ENCODE measurements at regions not wholly inside any gene's neighbourhood (a gene's known extent, or its start where the extent isn't known, plus 50 kb on each side); places are given as distances from the start of the nearest gene placed in this dataset.

DNA sequence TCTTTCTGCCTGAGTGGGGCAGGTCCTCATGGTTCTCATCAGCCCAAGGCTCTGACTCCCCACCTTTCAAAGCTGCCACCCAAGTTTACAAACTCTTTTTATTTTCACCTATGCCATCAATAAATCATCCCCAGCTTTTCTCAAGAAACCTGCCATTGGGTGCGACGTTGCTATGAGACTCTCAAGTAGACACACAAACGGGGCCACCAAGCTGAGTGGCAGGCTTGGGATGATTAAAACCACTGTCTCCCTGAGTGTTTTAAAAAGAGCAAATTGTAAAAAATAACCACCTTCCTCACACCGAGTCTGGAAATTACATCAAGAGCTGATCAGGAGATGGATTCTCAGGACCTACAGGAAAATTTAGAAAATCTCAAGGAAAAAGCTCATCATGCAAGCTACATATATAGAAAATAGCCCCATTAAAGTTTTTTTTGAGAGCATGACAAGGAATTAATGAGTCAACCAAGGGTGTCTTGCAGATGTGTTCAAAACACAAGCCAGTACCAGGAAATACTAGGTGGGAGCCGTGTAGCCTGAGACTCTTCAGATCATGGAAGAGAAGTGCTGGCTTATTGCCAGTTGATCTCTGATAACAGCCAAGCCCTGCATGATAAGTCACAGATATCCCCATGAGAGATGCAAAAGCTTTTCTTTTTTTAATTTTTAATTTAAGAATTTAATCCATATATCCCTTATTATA lies 158.4 kb upstream of the BACE2 start:
- H4K20me1 ChIP-seq (ENCODE audit: control insufficient read depth, insufficient read depth, low read length, poor library complexity, severe bottlenecking): no peaks in the 10 kb centered on the region
- no peak overlapping the region for H3K27ac ChIP-seq (ENCODE audit: low read length in 2 of 2)
- no peak overlapping the region for H3K27ac Mint-ChIP-seq
- H3K36me3 ChIP-seq (replicated peaks in 1 of 2; ENCODE audit: control extremely low read depth in 1 of 2, control insufficient read depth in 1 of 2, extremely low read depth in 1 of 2, insufficient read depth in 2 of 2, low read length in 1 of 2): no peaks in the 10 kb centered on the region
- TF ChIP-seq, protein P1, sequence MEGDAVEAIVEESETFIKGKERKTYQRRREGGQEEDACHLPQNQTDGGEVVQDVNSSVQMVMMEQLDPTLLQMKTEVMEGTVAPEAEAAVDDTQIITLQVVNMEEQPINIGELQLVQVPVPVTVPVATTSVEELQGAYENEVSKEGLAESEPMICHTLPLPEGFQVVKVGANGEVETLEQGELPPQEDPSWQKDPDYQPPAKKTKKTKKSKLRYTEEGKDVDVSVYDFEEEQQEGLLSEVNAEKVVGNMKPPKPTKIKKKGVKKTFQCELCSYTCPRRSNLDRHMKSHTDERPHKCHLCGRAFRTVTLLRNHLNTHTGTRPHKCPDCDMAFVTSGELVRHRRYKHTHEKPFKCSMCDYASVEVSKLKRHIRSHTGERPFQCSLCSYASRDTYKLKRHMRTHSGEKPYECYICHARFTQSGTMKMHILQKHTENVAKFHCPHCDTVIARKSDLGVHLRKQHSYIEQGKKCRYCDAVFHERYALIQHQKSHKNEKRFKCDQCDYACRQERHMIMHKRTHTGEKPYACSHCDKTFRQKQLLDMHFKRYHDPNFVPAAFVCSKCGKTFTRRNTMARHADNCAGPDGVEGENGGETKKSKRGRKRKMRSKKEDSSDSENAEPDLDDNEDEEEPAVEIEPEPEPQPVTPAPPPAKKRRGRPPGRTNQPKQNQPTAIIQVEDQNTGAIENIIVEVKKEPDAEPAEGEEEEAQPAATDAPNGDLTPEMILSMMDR (IDR thresholded peaks at IDR 0.05): no peak
- no peak for TF ChIP-seq EZH2 (IDR thresholded peaks at IDR 0.05; ENCODE audit: borderline replicate concordance, insufficient read depth, low read depth, low read length, poor library complexity, severe bottlenecking)
- H3K4me1 Mint-ChIP-seq: no peaks in the 10 kb centered on the region
- no peaks in the 10 kb centered on the region for H3K4me1 ChIP-seq (ENCODE audit: control insufficient read depth in 2 of 2, insufficient read depth in 2 of 2, low read length in 2 of 2)
- H3K27me3 Mint-ChIP-seq: peaks cover 2% of the 10 kb centered on the region
- intact Hi-C loops (cut with micrococcal nuclease): no loop called here
- H3K4me3 Mint-ChIP-seq: no peak overlapping the region
- no peaks in the 10 kb centered on the region for H3K79me2 ChIP-seq (ENCODE audit: control insufficient read depth, insufficient read depth, low read length)
- H3K4me2 ChIP-seq (replicated peaks; ENCODE audit: low read depth, low read length, poor library complexity, severe bottlenecking): no peak overlapping the region
- 89% methylated on average over 5 of the region's 5 CpGs for WGBS (ENCODE audit: insufficient coverage)
- CTCF ChIA-PET: interaction anchor here (1.0 kb wide), 1 partner anchor 15 kb away, joined by 3 read pairs; no protein-coding TSS in a partner anchor
- peaks cover 0 to under 1% (median 0%) of the 10 kb centered on the region in 4 experiments for H3K27me3 ChIP-seq (replicated peaks in 1 of 4; ENCODE audit: control extremely low read depth in 1 of 4, control insufficient read depth in 3 of 4, insufficient read depth in 4 of 4, low read length in 3 of 4)
- no peak for DNase-seq
- H3K9me3 Mint-ChIP-seq (ENCODE audit: insufficient read depth): no peaks in the 10 kb centered on the region
- H3K9ac ChIP-seq (ENCODE audit: low read length): no peak overlapping the region
- POLR2A ChIA-PET: no interaction called here
- no peak overlapping the region for H3K4me3 ChIP-seq (ENCODE audit: control extremely low read depth in 1 of 5, extremely low read depth in 1 of 5, insufficient read depth in 1 of 5, low read depth in 2 of 5, low read length in 4 of 5)
- H2AFZ ChIP-seq (ENCODE audit: insufficient read depth, low read depth, low read length, poor library complexity, severe bottlenecking): no peak overlapping the region
- H3K9me3 ChIP-seq (ENCODE audit: control extremely low read depth in 1 of 3, control insufficient read depth in 2 of 3, insufficient read depth in 1 of 3, low read length in 2 of 3): peaks cover 0 to 12% (median 0%) of the 10 kb centered on the region in 3 donors
- ATAC-seq (ENCODE audit: low read depth): no peak

DNA sequence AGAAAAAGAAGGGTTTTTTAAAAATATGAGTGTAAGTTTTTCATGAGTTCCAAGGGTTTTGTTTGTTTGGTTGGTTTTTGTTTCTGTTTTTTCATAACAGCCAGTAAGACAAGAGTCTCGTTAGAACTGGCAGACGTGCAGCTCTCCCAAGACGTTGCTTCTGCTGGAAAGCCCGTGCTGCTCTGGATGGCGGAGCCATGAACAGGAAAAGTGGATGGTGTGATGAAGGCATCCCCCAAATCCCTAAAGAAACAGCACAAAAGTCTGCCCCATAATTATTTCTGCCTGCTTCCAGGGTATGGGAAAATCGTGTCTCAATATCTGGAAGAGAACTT lies 157.9 kb upstream of the BACE2 start:
- H3K27ac Mint-ChIP-seq: no peak overlapping the region
- no peak overlapping the region for H2AFZ ChIP-seq (ENCODE audit: insufficient read depth, low read depth, low read length, poor library complexity, severe bottlenecking)
- H3K27me3 ChIP-seq (replicated peaks in 1 of 4; ENCODE audit: control extremely low read depth in 1 of 4, control insufficient read depth in 3 of 4, insufficient read depth in 4 of 4, low read length in 3 of 4): no peaks in the 10 kb centered on the region
- no peaks in the 10 kb centered on the region for H3K36me3 ChIP-seq (replicated peaks in 1 of 2; ENCODE audit: control extremely low read depth in 1 of 2, control insufficient read depth in 1 of 2, extremely low read depth in 1 of 2, insufficient read depth in 2 of 2, low read length in 1 of 2)
- WGBS (ENCODE audit: insufficient coverage): 85% methylated on average over 4 of the region's 6 CpGs
- no peak overlapping the region for H3K4me3 Mint-ChIP-seq
- H3K9me3 ChIP-seq (ENCODE audit: control extremely low read depth in 1 of 3, control insufficient read depth in 2 of 3, insufficient read depth in 1 of 3, low read length in 2 of 3): peaks cover 0 to 12% (median 0%) of the 10 kb centered on the region in 3 donors
- H3K27ac ChIP-seq (ENCODE audit: low read length in 2 of 2): no peak overlapping the region
- TF ChIP-seq EZH2 (IDR thresholded peaks at IDR 0.05; ENCODE audit: borderline replicate concordance, insufficient read depth, low read depth, low read length, poor library complexity, severe bottlenecking): no peak
- TF ChIP-seq, protein P1 (IDR thresholded peaks at IDR 0.05): no peak
- intact Hi-C loops (cut with micrococcal nuclease): no loop called here
- H3K4me1 ChIP-seq (ENCODE audit: control insufficient read depth in 2 of 2, insufficient read depth in 2 of 2, low read length in 2 of 2): no peaks in the 10 kb centered on the region
- ChIA-PET CTCF (no interaction called here), POLR2A (no interaction called here)
- ATAC-seq (ENCODE audit: low read depth): no peak
- no peaks in the 10 kb centered on the region for H3K4me1 Mint-ChIP-seq
- H3K9ac ChIP-seq (ENCODE audit: low read length): no peak overlapping the region
- DNase-seq: no peak
- H3K4me2 ChIP-seq (replicated peaks; ENCODE audit: low read depth, low read length, poor library complexity, severe bottlenecking): no peak overlapping the region
- no peak overlapping the region for H3K4me3 ChIP-seq (ENCODE audit: control extremely low read depth in 1 of 5, extremely low read depth in 1 of 5, insufficient read depth in 1 of 5, low read depth in 2 of 5, low read length in 4 of 5)
- H3K27me3 Mint-ChIP-seq: no peaks in the 10 kb centered on the region
- H3K79me2 ChIP-seq (ENCODE audit: control insufficient read depth, insufficient read depth, low read length): no peaks in the 10 kb centered on the region
- H4K20me1 ChIP-seq (ENCODE audit: control insufficient read depth, insufficient read depth, low read length, poor library complexity, severe bottlenecking): no peaks in the 10 kb centered on the region
- H3K9me3 Mint-ChIP-seq (ENCODE audit: insufficient read depth): no peaks in the 10 kb centered on the region
